Activated CD4-positive, CD25-positive, alpha-beta regulatory T cell (primary cell): ENCODE measurements at regions not wholly inside any gene's neighbourhood (a gene's known extent, or its start where the extent isn't known, plus 50 kb on each side); places are given as distances from the start of the nearest gene placed in this dataset.

Experiments used
- DNase-seq, 4 experiments: peaks; one replicate each; lab custom pipeline; 2025; lab: John Stamatoyannopoulos, UW

GRCh38 chr4:24476282-24476681 lies 108.1 kb downstream of the DHX15 start:
- no peak for DNase-seq

GRCh38 chr4:24475756-24476155 lies 108.6 kb downstream of the DHX15 start:
- no peak for DNase-seq

- DNase-seq, result no peak
Observed at GRCh38 chr4:24473309-24473721, 111.0 kb downstream of the DHX15 start.

GRCh38 chr4:24472514-24473308 lies 111.6 kb downstream of the DHX15 start:
- DNase-seq, result peak; percentile 8 to 14 (median 10)

- no peak for DNase-seq
Observed at GRCh38 chr4:24472161-24472510, 112.2 kb downstream of the DHX15 start.

- no peak for DNase-seq
Observed at GRCh38 chr4:24471486-24472160, 112.7 kb downstream of the DHX15 start.

GRCh38 chr4:24470666-24471485 lies 113.5 kb downstream of the DHX15 start:
- DNase-seq, result no peak

GRCh38 chr4:24468071-24468470 lies 116.3 kb downstream of the DHX15 start:
- DNase-seq, result no peak

GRCh38 chr4:24464566-24464965 lies 119.8 kb downstream of the DHX15 start:
- DNase-seq, result no peak

GRCh38 chr4:24456431-24456830 lies 127.9 kb downstream of the DHX15 start:
- DNase-seq, result no peak

- DNase-seq, result no peak
Observed at GRCh38 chr4:24453951-24454350, 130.4 kb downstream of the DHX15 start.

GRCh38 chr4:24451870-24452269 lies 132.5 kb downstream of the DHX15 start:
- DNase-seq, result no peak

- no peak for DNase-seq
Observed at GRCh38 chr4:24443200-24443599, 141.2 kb downstream of the DHX15 start.

- no peak for DNase-seq
Observed at GRCh38 chr4:24440765-24441164, 143.6 kb downstream of the DHX15 start.

GRCh38 chr4:24434241-24434640 lies 150.1 kb downstream of the DHX15 start:
- no peak for DNase-seq

- DNase-seq, result no peak
Observed at GRCh38 chr4:24433515-24434214, 150.7 kb downstream of the DHX15 start.

GRCh38 chr4:24428850-24429249 lies 155.5 kb downstream of the DHX15 start:
- DNase-seq, result no peak

GRCh38 chr4:24426557-24426956 lies 157.8 kb downstream of the DHX15 start:
- no peak for DNase-seq

GRCh38 chr4:24425863-24426262 lies 158.5 kb downstream of the DHX15 start:
- no peak for DNase-seq

- DNase-seq, result no peak
Observed at GRCh38 chr4:24423670-24424069, 160.7 kb downstream of the DHX15 start.

GRCh38 chr4:24422644-24423043 lies 161.7 kb downstream of the DHX15 start:
- no peak for DNase-seq
